MM.1S (cell line): ENCODE measurements at regions not wholly inside any gene's neighbourhood (a gene's known extent, or its start where the extent isn't known, plus 50 kb on each side); places are given as distances from the start of the nearest gene placed in this dataset.

Experiments used
- EZH2phosphoT487 ChIP-seq: fragments of 300-600 bp; sonication (generic); IDR thresholded peaks from 2 replicates; pipeline ENCODE4 v1.6.1; 2018; ENCODE audit warnings: antibody characterized with exemption, low read length
- TF ChIP-seq, protein P1 (sequence below): fragments of 300-600 bp; sonication (generic); IDR thresholded peaks from 2 replicates; pipeline ENCODE4 v1.5.1; 2016; ENCODE audit warnings: antibody characterized with exemption, low read length, mixed read lengths

- TF ChIP-seq, protein P1, sequence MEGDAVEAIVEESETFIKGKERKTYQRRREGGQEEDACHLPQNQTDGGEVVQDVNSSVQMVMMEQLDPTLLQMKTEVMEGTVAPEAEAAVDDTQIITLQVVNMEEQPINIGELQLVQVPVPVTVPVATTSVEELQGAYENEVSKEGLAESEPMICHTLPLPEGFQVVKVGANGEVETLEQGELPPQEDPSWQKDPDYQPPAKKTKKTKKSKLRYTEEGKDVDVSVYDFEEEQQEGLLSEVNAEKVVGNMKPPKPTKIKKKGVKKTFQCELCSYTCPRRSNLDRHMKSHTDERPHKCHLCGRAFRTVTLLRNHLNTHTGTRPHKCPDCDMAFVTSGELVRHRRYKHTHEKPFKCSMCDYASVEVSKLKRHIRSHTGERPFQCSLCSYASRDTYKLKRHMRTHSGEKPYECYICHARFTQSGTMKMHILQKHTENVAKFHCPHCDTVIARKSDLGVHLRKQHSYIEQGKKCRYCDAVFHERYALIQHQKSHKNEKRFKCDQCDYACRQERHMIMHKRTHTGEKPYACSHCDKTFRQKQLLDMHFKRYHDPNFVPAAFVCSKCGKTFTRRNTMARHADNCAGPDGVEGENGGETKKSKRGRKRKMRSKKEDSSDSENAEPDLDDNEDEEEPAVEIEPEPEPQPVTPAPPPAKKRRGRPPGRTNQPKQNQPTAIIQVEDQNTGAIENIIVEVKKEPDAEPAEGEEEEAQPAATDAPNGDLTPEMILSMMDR, result no peak
- TF ChIP-seq EZH2phosphoT487, result no peak
Observed at GRCh38 chr1:143720087-143721023, 251.4 kb downstream of the FAM72C start.
